Gastrocnemius medialis (tissue), 4 donors: ENCODE measurements at regions not wholly inside any gene's neighbourhood (a gene's known extent, or its start where the extent isn't known, plus 50 kb on each side); places are given as distances from the start of the nearest gene placed in this dataset.

ENCODE experiments used
- ATAC-seq, 2 donors: fragments of 150-250 bp; one replicate each; pipeline ENCODE4 v1.9.1; 2016
- DNase-seq, 2 donors: peaks; one replicate each; pipeline ENCODE4 v3.0.0-alpha.2; 2019
- H3K27ac ChIP-seq, 4 donors: fragments of 200-600 bp; sonication (generic); 1 replicate in 1 of 4; 2 replicates in 3 of 4; pipeline ENCODE4 v1.5.1; 2016 to 2018; ENCODE audit warnings: mild to moderate bottlenecking in 2 of 4, moderate library complexity in 1 of 4
- H3K27me3 ChIP-seq, 3 donors: fragments of 200-600 bp; sonication (generic) in 2 of 3; 1 replicate in 1 of 3; 2 replicates in 2 of 3; pipeline versions ENCODE4 v1.5.1 to v1.6.0; 2016 to 2019; ENCODE audit warnings: mild to moderate bottlenecking in 1 of 3, moderate library complexity in 1 of 3
- H3K36me3 ChIP-seq, 2 donors: fragments of 200-600 bp; sonication (generic) in 1 of 2; one replicate each; pipeline ENCODE4 v1.5.1; 2017 to 2018
- H3K4me1 ChIP-seq, 2 donors: fragments of 200-600 bp; sonication (generic) in 1 of 2; one replicate each; pipeline ENCODE4 v1.5.1; 2016 to 2017; ENCODE audit warnings: mild to moderate bottlenecking in 2 of 2
- H3K4me3 ChIP-seq, 4 donors: fragments of 200-600 bp; sonication (generic) in 3 of 4; 1 replicate in 1 of 4; 2 replicates in 3 of 4; pipeline ENCODE4 v1.5.1; 2016 to 2019; ENCODE audit warnings: mild to moderate bottlenecking in 2 of 4
- H3K9me3 ChIP-seq, 3 donors: fragments of 200-600 bp; sonication (generic) in 2 of 3; 1 replicate in 1 of 3; 2 replicates in 2 of 3; pipeline ENCODE4 v1.5.1; 2016 to 2019
- CTCF ChIP-seq, 5 experiments: fragments of 450-650 bp in 3 of 5; fragments of 200-600 bp in 2 of 5; sonication (generic) in 2 of 5; IDR thresholded peaks in 4 of 5; conservative IDR thresholded peaks in 1 of 5; 1 replicate in 4 of 5; 2 replicates in 1 of 5; pipeline ENCODE4 v1.5.1; 2016 to 2019; ENCODE audit warnings: antibody characterized with exemption in 5 of 5, mild to moderate bottlenecking in 3 of 5, moderate library complexity in 3 of 5
- POLR2A ChIP-seq, 2 donors: fragments of 450-650 bp; IDR thresholded peaks; one replicate each; pipeline ENCODE4 v1.6.1; 2017; ENCODE audit warnings: antibody characterized with exemption in 2 of 2, mild to moderate bottlenecking in 2 of 2, moderate library complexity in 2 of 2
- in situ Hi-C, 4 donors: fragments of 200-750 bp; cut with MboI; loops; one replicate each; pipeline versions ENCODE4 v1.15.0 to v1.8.0; 2017; ENCODE audit warnings: low sequenced_read_pairs in 4 of 4
- intact Hi-C: fragments of 100-400 bp; cut with DNase I; formaldehyde crosslinking; loops from one replicate; pipeline ENCODE4 v1.15.1; 2023; ENCODE audit warnings: low total_unique reads

DNA sequence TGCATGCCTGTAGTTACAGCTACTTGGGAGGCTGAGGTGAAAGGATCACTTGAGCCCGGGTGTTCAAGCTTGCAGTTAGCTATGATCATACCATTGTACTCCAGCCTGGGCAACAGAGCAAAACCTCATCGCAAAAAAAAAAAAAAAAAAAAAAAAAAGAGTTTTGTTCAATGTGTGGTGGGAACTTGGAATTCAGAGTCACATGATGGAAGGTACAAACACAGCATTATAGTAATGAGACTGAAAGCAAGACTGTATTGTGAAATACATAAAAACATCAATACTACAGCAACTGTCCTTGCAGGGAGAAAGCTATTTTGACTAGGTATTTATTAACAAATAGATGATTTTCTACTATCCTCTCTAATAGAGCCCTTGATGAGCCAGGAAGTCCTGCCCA lies 393.2 kb downstream of the DLEU7 start:
- H3K27ac ChIP-seq, result no peak overlapping the region
- H3K27me3 ChIP-seq, result no peaks in the 10 kb centered on the region
- no peaks in the 10 kb centered on the region for H3K9me3 ChIP-seq
- no peaks in the 10 kb centered on the region for H3K36me3 ChIP-seq
- intact Hi-C loops, result no loop called here
- DNase-seq (no peak), ATAC-seq (no peak)
- in situ Hi-C loops, result no loop called here
- no peak overlapping the region for H3K4me3 ChIP-seq
- TF ChIP-seq CTCF (IDR thresholded peaks at IDR 0.05 in 4 of 5, conservative IDR thresholded peaks at IDR 0.05 in 1 of 5) (no peak), POLR2A (IDR thresholded peaks at IDR 0.05) (no peak)
- peaks cover 4% of the 10 kb centered on the region in 2 donors for H3K4me1 ChIP-seq

DNA sequence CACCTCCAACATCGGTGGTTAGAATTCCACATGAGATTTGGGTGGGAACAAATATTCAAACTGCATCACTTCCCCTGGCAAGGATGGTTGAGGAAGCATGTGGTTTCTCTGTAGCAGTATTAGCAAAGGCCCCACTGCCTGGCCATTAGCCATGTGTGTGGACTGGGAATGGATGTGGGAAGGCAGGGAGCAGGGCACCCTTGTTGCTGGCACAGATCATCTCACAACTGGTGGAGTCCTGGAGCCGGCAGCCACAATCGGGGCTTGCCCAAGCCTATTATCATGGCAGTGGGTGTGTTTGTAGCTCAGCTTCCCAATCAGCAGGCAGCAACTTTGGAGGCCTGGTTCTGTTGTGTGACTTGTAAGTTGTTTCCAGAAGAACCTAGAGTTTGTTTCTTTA lies 391.9 kb downstream of the DLEU7 start:
- DNase-seq (no peak), ATAC-seq (no peak)
- Histone ChIP-seq H3K4me1 (peaks cover 4% of the 10 kb centered on the region in 2 donors), H3K4me3 (no peak overlapping the region), H3K27me3 (no peaks in the 10 kb centered on the region), H3K27ac (no peak overlapping the region), H3K36me3 (no peaks in the 10 kb centered on the region), H3K9me3 (no peaks in the 10 kb centered on the region)
- TF ChIP-seq CTCF (IDR thresholded peaks at IDR 0.05 in 4 of 5, conservative IDR thresholded peaks at IDR 0.05 in 1 of 5) (no peak), POLR2A (IDR thresholded peaks at IDR 0.05) (no peak)
- intact Hi-C loops (no loop called here), in situ Hi-C loops (no loop called here)

DNA sequence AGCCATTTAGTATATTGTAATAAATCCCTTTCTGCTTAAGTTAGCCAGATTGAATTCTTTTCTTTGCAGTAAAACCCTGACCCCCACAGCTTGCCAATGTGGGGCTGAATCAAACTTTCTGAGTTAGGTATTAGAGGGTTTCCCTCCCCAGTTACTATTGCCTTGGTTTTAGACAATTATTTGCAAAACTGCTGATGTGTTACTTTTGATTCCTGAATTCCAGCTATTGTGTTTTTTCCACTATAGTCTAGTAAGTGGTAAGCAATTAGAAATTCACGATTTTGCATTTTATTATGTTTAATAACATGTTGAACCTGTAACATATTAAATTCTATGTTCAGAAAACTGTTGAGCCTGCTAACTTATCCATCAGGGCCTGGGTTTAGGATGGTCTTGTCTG lies 391.5 kb downstream of the DLEU7 start:
- H3K4me1 ChIP-seq, result peaks cover 4% of the 10 kb centered on the region in 2 donors
- in situ Hi-C loops (no loop called here), intact Hi-C loops (no loop called here)
- no peaks in the 10 kb centered on the region for H3K9me3 ChIP-seq
- no peak overlapping the region for H3K4me3 ChIP-seq
- ATAC-seq (no peak), DNase-seq (no peak)
- no peak overlapping the region for H3K27ac ChIP-seq
- H3K36me3 ChIP-seq, result no peaks in the 10 kb centered on the region
- no peaks in the 10 kb centered on the region for H3K27me3 ChIP-seq
- TF ChIP-seq CTCF (IDR thresholded peaks at IDR 0.05 in 4 of 5, conservative IDR thresholded peaks at IDR 0.05 in 1 of 5) (no peak), POLR2A (IDR thresholded peaks at IDR 0.05) (no peak)

DNA sequence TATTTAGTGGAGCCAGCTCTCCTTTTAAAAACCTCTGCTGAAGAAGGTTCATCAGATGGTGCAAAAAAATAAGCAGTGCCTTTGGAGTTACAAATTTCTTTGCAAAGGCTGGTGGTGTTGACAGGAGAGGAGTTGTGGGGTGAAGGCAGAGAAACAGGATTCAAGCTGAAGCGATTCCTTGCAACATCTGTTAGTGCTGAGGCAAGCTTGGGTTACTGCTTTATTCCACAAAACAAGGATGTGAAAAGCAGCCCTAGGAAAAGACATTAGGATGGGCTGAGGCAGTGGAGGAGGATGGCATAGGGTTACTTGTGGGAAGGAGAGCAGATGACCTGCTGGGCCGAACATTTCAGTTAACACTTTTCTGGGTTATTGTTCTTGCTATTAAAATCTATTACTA lies 390.7 kb downstream of the DLEU7 start:
- no peak overlapping the region for H3K27ac ChIP-seq
- no peaks in the 10 kb centered on the region for H3K27me3 ChIP-seq
- intact Hi-C loops, result no loop called here
- H3K9me3 ChIP-seq, result no peaks in the 10 kb centered on the region
- ATAC-seq (no peak), DNase-seq (no peak)
- peaks cover 4% of the 10 kb centered on the region in 2 donors for H3K4me1 ChIP-seq
- TF ChIP-seq POLR2A (IDR thresholded peaks at IDR 0.05) (no peak), CTCF (IDR thresholded peaks at IDR 0.05 in 4 of 5, conservative IDR thresholded peaks at IDR 0.05 in 1 of 5) (no peak)
- in situ Hi-C loops, result no loop called here
- no peaks in the 10 kb centered on the region for H3K36me3 ChIP-seq
- H3K4me3 ChIP-seq, result no peak overlapping the region

GRCh38 chr13:50453188-50453587 lies 390.3 kb downstream of the DLEU7 start:
- intact Hi-C loops, result no loop called here
- no peak for ATAC-seq
- TF ChIP-seq POLR2A (IDR thresholded peaks at IDR 0.05), result no peak
- TF ChIP-seq CTCF (IDR thresholded peaks at IDR 0.05 in 4 of 5, conservative IDR thresholded peaks at IDR 0.05 in 1 of 5), result no peak
- in situ Hi-C loops, result no loop called here
- DNase-seq, result no peak
- Histone ChIP-seq H3K4me3 (no peak overlapping the region), H3K9me3 (no peaks in the 10 kb centered on the region), H3K27ac (no peak overlapping the region), H3K27me3 (no peaks in the 10 kb centered on the region), H3K36me3 (no peaks in the 10 kb centered on the region), H3K4me1 (peaks cover 4% of the 10 kb centered on the region in 2 donors)
